GM18511 (cell line): ENCODE measurements at regions not wholly inside any gene's neighbourhood (a gene's known extent, or its start where the extent isn't known, plus 50 kb on each side); places are given as distances from the start of the nearest gene placed in this dataset.
"Not testable (repeated sequence)": the region's sequence is repeated elsewhere in the genome, so short reads cannot be mapped to it uniquely, and the experiment has no call there.

Experiments
- ATAC-seq: cut with Tn5 transposase; IDR thresholded peaks from one replicate; pipeline ENCODE4 v1.9.1; 2021; ENCODE audit warnings: mild to moderate bottlenecking, moderate library complexity; ENCODE audit not compliant: unreplicated experiment

- ATAC-seq = no peak
Measured at GRCh38 chr9:90526386-90526785, 116.2 kb downstream of the DIRAS2 start.

DNA sequence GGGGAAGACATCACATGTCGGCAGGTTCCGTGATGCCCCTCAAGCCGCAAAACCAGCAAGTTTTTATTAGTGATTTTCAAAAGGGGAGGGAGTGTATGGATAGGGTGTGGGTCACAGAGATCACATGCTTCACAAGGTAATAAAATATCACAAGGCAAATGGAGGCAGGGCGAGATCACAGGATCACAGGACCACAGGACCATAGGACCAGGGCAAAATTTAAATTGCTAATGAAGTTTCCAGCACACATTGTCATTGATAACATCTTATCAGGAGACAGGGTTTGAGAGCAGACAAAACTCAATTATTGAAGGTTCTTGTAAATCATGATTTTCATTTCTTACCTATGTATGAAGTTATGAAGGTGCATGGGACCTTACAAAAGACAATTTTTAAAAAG is 106.5 kb downstream of the DIRAS2 start:
- not testable (repeated sequence) for ATAC-seq

DNA sequence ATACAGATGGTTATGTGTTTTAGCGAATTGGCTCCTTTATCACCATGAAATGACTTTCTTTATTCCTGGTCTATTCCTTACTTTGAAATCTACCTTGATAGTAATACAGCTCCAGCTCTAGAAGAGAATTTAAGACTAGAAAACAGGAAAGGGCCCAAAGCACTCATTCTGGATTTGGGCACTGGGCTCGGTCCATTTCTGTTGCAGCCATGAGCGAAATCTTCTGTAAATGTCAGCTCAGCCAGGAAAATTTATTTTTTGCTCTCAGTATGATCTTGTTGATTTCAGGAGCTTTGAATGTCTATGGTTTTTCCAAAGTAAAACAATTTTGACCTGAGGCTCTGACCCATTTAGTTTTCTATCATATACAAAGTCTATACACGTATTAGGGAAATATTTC is 104.1 kb downstream of the DIRAS2 start:
- ATAC-seq = no peak

- ATAC-seq = no peak
Measured at GRCh38 chr9:90539286-90539685, 103.3 kb downstream of the DIRAS2 start.

GRCh38 chr9:90540734-90541133 is 101.9 kb downstream of the DIRAS2 start:
- ATAC-seq = no peak

DNA sequence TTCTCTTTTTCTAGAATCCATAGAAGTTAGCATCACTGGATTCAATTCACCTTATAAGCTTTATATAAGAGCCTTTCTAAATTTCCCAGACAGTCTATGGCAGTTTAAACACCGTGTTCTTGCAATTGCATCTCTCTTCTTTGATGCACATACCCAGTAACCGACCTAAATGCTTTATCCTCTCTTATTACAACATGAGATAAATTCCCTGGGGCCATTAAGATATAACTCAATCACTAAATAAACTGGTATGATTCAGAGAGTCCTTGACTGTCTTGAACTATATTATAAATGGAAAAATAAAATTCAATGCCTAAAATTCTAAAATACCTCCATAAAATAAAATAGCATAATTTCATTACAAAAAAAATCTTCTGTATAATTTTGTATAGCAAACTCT is 98.1 kb downstream of the DIRAS2 start:
- ATAC-seq = no peak

DNA sequence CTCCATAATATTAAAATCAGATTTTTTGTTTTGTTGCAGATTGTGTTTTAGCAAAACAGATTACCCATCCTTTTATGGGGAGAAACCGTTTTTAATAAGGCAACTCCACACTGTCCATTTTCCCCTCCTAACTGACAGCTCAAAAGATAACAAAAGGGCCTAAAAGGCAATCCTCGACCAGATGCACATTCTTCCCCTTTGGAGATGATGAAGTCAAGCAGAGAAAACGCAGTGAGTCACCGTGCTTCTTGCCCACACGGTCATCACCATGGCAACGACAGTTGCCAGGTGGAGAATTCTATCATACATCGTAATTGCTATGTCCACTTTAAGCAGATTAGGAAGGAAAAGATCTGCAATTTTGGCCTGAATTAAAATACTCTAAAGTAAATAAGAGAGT is 96.4 kb downstream of the DIRAS2 start:
- ATAC-seq = no peak

DNA sequence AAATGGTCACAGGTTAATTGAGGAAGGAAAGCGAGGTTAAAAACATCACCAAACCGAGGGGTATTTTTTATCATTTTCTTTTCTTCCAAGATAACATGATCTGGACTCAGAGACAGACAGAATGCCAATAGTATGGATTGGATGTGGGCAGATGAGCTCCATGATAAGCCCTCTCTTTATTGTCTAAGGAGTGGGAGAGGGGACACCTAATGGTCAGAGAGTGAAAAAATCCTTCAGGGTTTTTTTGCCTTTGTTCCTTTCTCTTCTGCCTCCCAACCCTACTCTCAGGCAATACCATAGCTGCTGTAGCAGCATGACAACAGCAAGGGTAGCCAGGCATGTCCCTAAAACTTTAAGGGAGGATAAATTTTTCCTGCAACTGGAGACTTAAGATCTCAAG is 94.7 kb downstream of the DIRAS2 start:
- no peak for ATAC-seq

GRCh38 chr9:90552317-90552716 is 90.3 kb downstream of the DIRAS2 start:
- peak; percentile 94 for ATAC-seq

GRCh38 chr9:90555351-90556057 is 87.1 kb downstream of the DIRAS2 start:
- ATAC-seq = no peak

- ATAC-seq = no peak
Measured at GRCh38 chr9:90556897-90557675, 85.5 kb downstream of the DIRAS2 start.

- no peak for ATAC-seq
Measured at GRCh38 chr9:90559075-90560073, 83.2 kb downstream of the DIRAS2 start.
